H1 (cell line): ENCODE measurements at regions not wholly inside any gene's neighbourhood (a gene's known extent, or its start where the extent isn't known, plus 50 kb on each side); places are given as distances from the start of the nearest gene placed in this dataset.
"Not testable (repeated sequence)": the region's sequence is repeated elsewhere in the genome, so short reads cannot be mapped to it uniquely, and the experiment has no call there.

Source experiments
- CTCF ChIA-PET: fragments of 300-600 bp; sonication (Branson Sonifier 250); formaldehyde crosslinking; loops from one replicate; lab custom pipeline; 2021; ENCODE audit not compliant: partially characterized antibody; lab: Charles Lee
- POLR2A ChIA-PET: fragments of 300-600 bp; sonication (Branson Sonifier 250); formaldehyde crosslinking; loops from one replicate; lab custom pipeline; 2021; ENCODE audit warnings: inconsistent platforms; ENCODE audit not compliant: partially characterized antibody; lab: Charles Lee
- DNase-seq, 2 experiments: peaks; one replicate each; pipeline versions ENCODE4 v3.0.0 to v3.0.0-alpha.2; 2010 to 2022; ENCODE audit warnings: low spot score in 2 of 2, low read depth in 1 of 2, mixed read lengths in 1 of 2
- FAIRE-seq: peaks from 2 replicates; lab custom pipeline; 2011; peaks lifted over from hg19 to GRCh38; lab: Jason Lieb, UNC
- H2AFZ ChIP-seq: 2 replicates; pipeline ENCODE4 v1.8.1; 2012; ENCODE audit warnings: low read length, inconsistent platforms
- H2AK5ac ChIP-seq: 2 replicates; pipeline ENCODE4 v1.6.1; 2013; ENCODE audit warnings: low read depth, low read length
- H2BK120ac ChIP-seq: replicated peaks from 2 replicates; pipeline ENCODE3; 2013; ENCODE audit warnings: low read depth, low read length, inconsistent platforms
- H2BK12ac ChIP-seq: 2 replicates; pipeline ENCODE4 v1.6.1; 2013; ENCODE audit warnings: low read depth, low read length
- H2BK15ac ChIP-seq: 2 replicates; pipeline ENCODE4 v1.6.1; 2013; ENCODE audit warnings: low read length
- H2BK20ac ChIP-seq: 2 replicates; pipeline ENCODE4 v1.6.1; 2013; ENCODE audit warnings: low read length
- H2BK5ac ChIP-seq: 2 replicates; pipeline ENCODE4 v1.6.1; 2013; ENCODE audit warnings: low read depth, low read length
- H3K14ac ChIP-seq: 2 replicates; pipeline ENCODE4 v1.6.1; 2013; ENCODE audit warnings: inconsistent platforms; ENCODE audit not compliant: insufficient read length
- H3K18ac ChIP-seq: 2 replicates; pipeline ENCODE4 v1.6.1; 2013; ENCODE audit warnings: low read length; ENCODE audit errors: extremely low read depth
- H3K23ac ChIP-seq: 2 replicates; pipeline ENCODE4 v1.6.1; 2013; ENCODE audit warnings: inconsistent platforms; ENCODE audit not compliant: insufficient read length
- H3K23me2 ChIP-seq: 2 replicates; pipeline ENCODE4 v1.6.1; 2013; ENCODE audit warnings: low read depth, low read length
- H3K27ac ChIP-seq: 2 replicates; pipeline ENCODE4 v1.6.1; 2011; ENCODE audit warnings: low read depth, low read length, inconsistent platforms
- H3K27me3 ChIP-seq, 4 experiments: replicated peaks in 1 of 4; 1 replicate in 1 of 4; 2 replicates in 3 of 4; pipeline versions ENCODE4 v1.6.1 to v1.8.1; 2011 to 2013; ENCODE audit warnings: low read length in 3 of 4, mild to moderate bottlenecking in 3 of 4, inconsistent platforms in 2 of 4, mixed read lengths in 2 of 4, moderate library complexity in 1 of 4; ENCODE audit not compliant: control insufficient read depth in 3 of 4, insufficient read depth in 3 of 4; ENCODE audit errors: extremely low read depth in 1 of 4
- H3K36me3 ChIP-seq, 4 experiments: 2 replicates each; pipeline versions ENCODE4 v1.6.1 to v1.8.1; 2011 to 2013; ENCODE audit warnings: mild to moderate bottlenecking in 4 of 4, low read length in 3 of 4, moderate library complexity in 2 of 4, control low read depth in 1 of 4, inconsistent platforms in 1 of 4; ENCODE audit not compliant: insufficient read depth in 4 of 4, control insufficient read depth in 2 of 4
- H3K4ac ChIP-seq: replicated peaks from 2 replicates; pipeline ENCODE3; 2013; ENCODE audit warnings: low read length, low read depth, mixed read lengths, inconsistent platforms; ENCODE audit not compliant: insufficient read length
- H3K4me1 ChIP-seq, 4 experiments: replicated peaks in 1 of 4; 1 replicate in 1 of 4; 2 replicates in 3 of 4; pipeline versions ENCODE4 v1.6.1 to v1.8.1; 2011 to 2013; ENCODE audit warnings: low read length in 3 of 4, inconsistent platforms in 2 of 4, mixed read lengths in 1 of 4; ENCODE audit not compliant: insufficient read depth in 4 of 4, control insufficient read depth in 3 of 4
- H3K4me2 ChIP-seq, 2 experiments: 2 replicates each; pipeline versions ENCODE4 v1.6.1 to v1.8.1; 2011 to 2013; ENCODE audit warnings: low read depth in 2 of 2, low read length in 2 of 2, control low read depth in 1 of 2, inconsistent platforms in 1 of 2, mild to moderate bottlenecking in 1 of 2; ENCODE audit not compliant: insufficient read depth in 1 of 2
- H3K4me3 ChIP-seq, 4 experiments: fragments of 200-600, 300-600 bp in 1 of 4; sonication (generic), shearing (Covaris generic), sonication (Bioruptor Twin) in 1 of 4; 2 replicates each; pipeline versions ENCODE4 v1.5.1 to v1.8.1; 2011 to 2016; ENCODE audit warnings: low read length in 4 of 4, low read depth in 3 of 4, control low read depth in 2 of 4, inconsistent platforms in 2 of 4, mild to moderate bottlenecking in 2 of 4, mixed read lengths in 1 of 4, moderate library complexity in 1 of 4; ENCODE audit not compliant: insufficient read depth in 2 of 4; ENCODE audit errors: extremely low read depth in 1 of 4
- H3K56ac ChIP-seq: replicated peaks from 2 replicates; pipeline ENCODE3; 2013; ENCODE audit warnings: low read depth, mild to moderate bottlenecking, mixed read lengths, low read length, inconsistent platforms; ENCODE audit not compliant: insufficient read length
- H3K79me1 ChIP-seq: 2 replicates; pipeline ENCODE4 v1.6.1; 2013; ENCODE audit warnings: low read depth, low read length, control low read depth
- H3K79me2 ChIP-seq, 2 experiments: 2 replicates each; pipeline versions ENCODE4 v1.6.1 to v1.8.1; 2012 to 2013; ENCODE audit warnings: low read length in 2 of 2, mild to moderate bottlenecking in 2 of 2, inconsistent platforms in 1 of 2; ENCODE audit not compliant: insufficient read depth in 2 of 2, control insufficient read depth in 1 of 2
- H3K9ac ChIP-seq, 4 experiments: replicated peaks in 1 of 4; 1 replicate in 1 of 4; 2 replicates in 3 of 4; pipeline versions ENCODE4 v1.6.1 to v1.8.1; 2011 to 2013; ENCODE audit warnings: low read depth in 3 of 4, low read length in 3 of 4, control low read depth in 2 of 4, mild to moderate bottlenecking in 2 of 4, moderate library complexity in 2 of 4, inconsistent platforms in 1 of 4; ENCODE audit errors: extremely low read depth in 1 of 4
- H3K9me3 ChIP-seq, 2 experiments: 2 replicates each; pipeline versions ENCODE4 v1.6.1 to v1.8.1; 2012 to 2013; ENCODE audit warnings: mild to moderate bottlenecking in 2 of 2, moderate library complexity in 2 of 2, control low read depth in 1 of 2, inconsistent platforms in 1 of 2, low read depth in 1 of 2, low read length in 1 of 2, mixed read lengths in 1 of 2; ENCODE audit not compliant: insufficient read depth in 2 of 2
- H4K20me1 ChIP-seq, 2 experiments: replicated peaks in 1 of 2; 2 replicates each; pipeline versions ENCODE3 to v1.8.1; 2011 to 2013; ENCODE audit warnings: inconsistent platforms in 2 of 2, low read length in 2 of 2, mild to moderate bottlenecking in 1 of 2; ENCODE audit not compliant: insufficient read depth in 2 of 2, control insufficient read depth in 1 of 2
- H4K5ac ChIP-seq: 2 replicates; pipeline ENCODE4 v1.6.1; 2013; ENCODE audit warnings: low read length, low read depth, mixed read lengths, inconsistent platforms; ENCODE audit not compliant: insufficient read length
- H4K8ac ChIP-seq: 2 replicates; pipeline ENCODE4 v1.8.0; 2013; ENCODE audit warnings: mild to moderate bottlenecking, moderate library complexity, low read length, inconsistent platforms; ENCODE audit not compliant: insufficient read depth; ENCODE audit errors: extremely low read depth
- H4K91ac ChIP-seq: replicated peaks from 2 replicates; pipeline ENCODE3; 2013; ENCODE audit warnings: low read length, mixed read lengths, inconsistent platforms; ENCODE audit not compliant: insufficient read length
- WGBS, 2 experiments: shearing (Covaris generic) in 1 of 2; methylation state at CpG; one replicate each; pipeline versions ENCODE4 v1.1.6 to v1.1.7; 2013 to 2015; ENCODE audit warnings: low lambda C conversion rate in 2 of 2, mixed read lengths in 2 of 2, inconsistent platforms in 1 of 2, low coverage in 1 of 2, missing lambda C conversion rate in 1 of 2; ENCODE audit not compliant: insufficient replicate concordance in 2 of 2, insufficient coverage in 1 of 2, insufficient read length in 1 of 2; ENCODE audit errors: extremely low coverage in 1 of 2, missing lambda C conversion rate in 1 of 2; 5-methylcytosine and 5-hydroxymethylcytosine counted together

- H3K27ac ChIP-seq, H3K36me3 ChIP-seq, H3K79me2 ChIP-seq, H2AFZ ChIP-seq, H3K4me2 ChIP-seq, H3K9ac ChIP-seq, H3K4me3 ChIP-seq, H3K27me3 ChIP-seq, H4K5ac ChIP-seq, H3K4me1 ChIP-seq, FAIRE-seq, H2BK5ac ChIP-seq, H3K4ac ChIP-seq, H4K91ac ChIP-seq, H2BK120ac ChIP-seq, H3K14ac ChIP-seq, DNase-seq, H3K18ac ChIP-seq, H2BK15ac ChIP-seq, H4K20me1 ChIP-seq, CTCF ChIA-PET, H4K8ac ChIP-seq, H2AK5ac ChIP-seq, H3K79me1 ChIP-seq, POLR2A ChIA-PET, H3K23ac ChIP-seq, H2BK12ac ChIP-seq, H3K23me2 ChIP-seq, H2BK20ac ChIP-seq, H3K9me3 ChIP-seq, H3K56ac ChIP-seq: not testable (repeated sequence)
- 88% methylated on average over 4 of the region's 4 CpGs; no CpG with 5 or more reads in 1 of the 2 experiments for whole genome bisulfite sequencing, 2 experiments
Measured at GRCh38 chr1:121523112-121523511, 338.3 kb downstream of the SRGAP2C start.
